GM18508 (cell line): ENCODE measurements at regions not wholly inside any gene's neighbourhood (a gene's known extent, or its start where the extent isn't known, plus 50 kb on each side); places are given as distances from the start of the nearest gene placed in this dataset.

Source experiments
- ATAC-seq: cut with Tn5 transposase; IDR thresholded peaks from one replicate; pipeline ENCODE4 v1.9.1; 2021; ENCODE audit warnings: moderate number of reproducible peaks; ENCODE audit not compliant: insufficient read depth, unreplicated experiment

GRCh38 chr16:9280069-9280466, 188.6 kb downstream of the HAPSTR1 start:
- no peak for ATAC-seq

- no peak for ATAC-seq
Measured at GRCh38 chr16:9286930-9287329, 195.5 kb downstream of the HAPSTR1 start.

- no peak for ATAC-seq
Measured at GRCh38 chr16:9296271-9296590, 204.8 kb downstream of the HAPSTR1 start.

GRCh38 chr16:9297437-9298113, 206.1 kb downstream of the HAPSTR1 start:
- ATAC-seq: no peak

- ATAC-seq: no peak
Measured at GRCh38 chr16:9300252-9300651, 208.8 kb downstream of the HAPSTR1 start.

GRCh38 chr16:9302072-9302471, 210.6 kb downstream of the HAPSTR1 start:
- ATAC-seq: no peak

GRCh38 chr16:9306753-9307152, 215.3 kb downstream of the HAPSTR1 start:
- no peak for ATAC-seq

- ATAC-seq: no peak
Measured at GRCh38 chr16:9307446-9307845, 216.0 kb downstream of the HAPSTR1 start.

- ATAC-seq: no peak
Measured at GRCh38 chr16:9308356-9308801, 216.9 kb downstream of the HAPSTR1 start.

GRCh38 chr16:9308850-9309249, 217.4 kb downstream of the HAPSTR1 start:
- no peak for ATAC-seq

- no peak for ATAC-seq
Measured at GRCh38 chr16:9309844-9310243, 218.4 kb downstream of the HAPSTR1 start.

GRCh38 chr16:9311303-9311954, 220.0 kb downstream of the HAPSTR1 start:
- ATAC-seq: no peak

GRCh38 chr16:9316008-9316407, 224.6 kb downstream of the HAPSTR1 start:
- no peak for ATAC-seq

- no peak for ATAC-seq
Measured at GRCh38 chr16:9316615-9317014, 225.2 kb downstream of the HAPSTR1 start.

GRCh38 chr16:9318764-9319163, 227.3 kb downstream of the HAPSTR1 start:
- ATAC-seq: no peak

GRCh38 chr16:9322769-9323168, 231.3 kb downstream of the HAPSTR1 start:
- ATAC-seq: no peak

GRCh38 chr16:9323170-9323569, 231.7 kb downstream of the HAPSTR1 start:
- no peak for ATAC-seq

- no peak for ATAC-seq
Measured at GRCh38 chr16:9327253-9327652, 235.8 kb downstream of the HAPSTR1 start.

- no peak for ATAC-seq
Measured at GRCh38 chr16:9328411-9328810, 237.0 kb downstream of the HAPSTR1 start.

- no peak for ATAC-seq
Measured at GRCh38 chr16:9330095-9330494, 238.7 kb downstream of the HAPSTR1 start.

GRCh38 chr16:9331503-9331902, 240.1 kb downstream of the HAPSTR1 start:
- ATAC-seq: no peak

GRCh38 chr16:9332574-9333148, 241.2 kb downstream of the HAPSTR1 start:
- no peak for ATAC-seq
